Posterior vena cava (tissue), 2 donors: ENCODE measurements at regions not wholly inside any gene's neighbourhood (a gene's known extent, or its start where the extent isn't known, plus 50 kb on each side); places are given as distances from the start of the nearest gene placed in this dataset.

ENCODE experiments used
- DNase-seq: peaks from one replicate; pipeline ENCODE4 v3.0.0-alpha.2; 2020; ENCODE audit warnings: low spot score
- intact Hi-C, 2 donors: fragments of 100-400 bp; cut with DNase I; formaldehyde crosslinking; loops; one replicate each; pipeline versions ENCODE4 v1.14.1 to v1.14.2; 2022 to 2023
- donor health status: DM: yes; HTN: yes; CAD: no.
- donor health status: DM: yes; HTN: yes; CAD: no.

DNA sequence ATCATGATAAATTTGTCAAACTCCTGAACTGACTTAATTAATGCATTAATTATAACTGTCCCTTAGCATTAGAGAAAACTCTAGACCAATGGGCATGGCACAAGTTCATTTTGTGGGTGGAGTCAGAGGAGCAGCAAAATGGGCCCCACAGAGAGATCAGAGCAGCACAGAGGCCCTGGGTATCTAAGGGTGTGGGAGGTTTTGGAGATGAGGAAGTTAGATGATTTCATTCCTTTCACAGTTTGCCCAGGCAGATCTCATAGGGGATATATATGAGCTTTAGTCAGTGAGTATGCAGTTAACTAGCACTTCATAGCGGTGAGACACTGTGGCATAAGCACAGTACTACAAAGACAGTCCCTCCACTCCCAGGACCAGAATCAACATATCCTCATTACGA, 117.3 kb downstream of the MAB21L3 start:
- intact Hi-C loops = no loop called here
- no peak for DNase-seq

DNA sequence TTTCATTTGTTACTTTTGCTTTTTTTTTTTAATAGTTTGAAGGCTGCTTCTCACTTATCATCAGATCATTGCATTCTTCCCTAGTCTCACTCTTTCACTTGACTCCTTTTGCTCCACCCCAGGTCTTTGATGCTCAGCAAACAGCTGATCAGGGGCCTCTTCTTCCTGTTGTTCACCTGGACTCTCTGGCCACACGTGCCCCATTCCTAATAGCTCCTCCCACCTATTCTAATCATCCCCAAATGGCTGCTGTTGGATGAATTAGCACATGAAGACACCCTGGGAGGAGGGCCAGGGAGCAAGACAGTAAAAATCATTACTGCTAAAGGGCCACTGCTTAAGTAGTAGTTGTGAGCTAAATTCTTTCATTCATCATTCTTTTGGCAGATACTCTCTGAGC, 119.5 kb downstream of the MAB21L3 start:
- intact Hi-C loops = no loop called here
- no peak for DNase-seq

DNA sequence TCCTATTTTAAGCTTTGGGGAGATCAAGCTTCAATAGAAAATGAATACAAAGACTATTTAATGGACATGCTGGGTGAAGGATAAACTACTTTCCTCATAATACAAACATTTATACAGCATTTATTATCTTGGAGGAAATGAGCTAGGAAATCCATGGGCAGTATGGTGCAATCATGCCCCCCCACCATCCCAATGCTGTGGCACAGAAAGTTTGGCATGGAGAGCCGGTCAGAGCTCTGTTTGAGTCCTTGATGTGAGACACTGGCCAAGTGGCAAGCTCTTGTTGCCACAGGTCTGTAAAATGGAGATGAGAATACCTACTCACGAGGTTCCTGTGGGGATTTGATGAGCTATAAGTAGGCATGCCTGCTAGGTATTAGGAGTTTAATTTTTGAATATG, 120.6 kb downstream of the MAB21L3 start:
- intact Hi-C loops = no loop called here
- DNase-seq = no peak

DNA sequence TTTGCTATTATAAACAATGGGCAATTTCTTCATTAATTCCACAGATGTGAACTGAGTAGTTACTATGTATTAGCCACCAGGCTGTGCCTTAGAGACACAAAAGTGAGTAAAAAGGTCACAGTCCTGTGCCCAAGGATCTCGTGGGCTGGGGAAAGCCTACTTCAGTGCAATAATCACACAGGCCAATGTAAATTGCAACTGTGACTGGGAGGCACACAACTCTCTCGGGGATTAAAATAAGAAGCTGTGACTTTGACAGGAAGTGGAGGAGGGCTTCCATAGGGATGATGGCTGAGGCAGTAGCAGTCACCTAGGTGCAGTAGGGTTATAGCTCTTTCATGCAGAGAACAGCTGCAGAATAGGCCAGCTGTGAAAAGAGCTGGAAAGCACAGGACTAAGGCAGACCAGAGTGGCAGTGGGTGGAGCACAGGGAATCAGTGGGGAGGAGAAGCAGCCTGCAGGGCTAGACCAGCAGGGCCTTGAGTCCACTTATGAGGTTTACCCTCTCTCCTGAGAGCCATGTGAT, 121.9 kb downstream of the MAB21L3 start:
- intact Hi-C loops = no loop called here
- DNase-seq = no peak

DNA sequence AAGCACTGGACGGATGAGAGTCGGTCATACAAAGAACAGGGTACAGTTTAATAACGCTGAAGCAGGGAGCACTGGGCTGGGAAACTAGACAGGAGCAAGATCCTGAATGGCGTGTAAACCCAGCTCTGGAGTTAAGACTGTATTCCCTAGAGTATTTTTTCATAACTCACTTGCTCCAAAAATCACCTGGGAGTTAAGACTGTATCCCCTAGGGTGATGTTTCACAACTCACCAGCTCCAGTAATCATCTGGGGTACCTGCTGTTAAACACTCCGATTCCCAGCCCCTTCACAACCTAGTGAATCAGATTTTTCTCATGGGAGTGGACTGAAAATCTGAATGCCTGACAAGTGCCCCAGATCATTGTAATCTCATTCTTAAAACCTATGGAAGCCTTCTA, 123.2 kb downstream of the MAB21L3 start:
- intact Hi-C loops = no loop called here
- DNase-seq = no peak

DNA sequence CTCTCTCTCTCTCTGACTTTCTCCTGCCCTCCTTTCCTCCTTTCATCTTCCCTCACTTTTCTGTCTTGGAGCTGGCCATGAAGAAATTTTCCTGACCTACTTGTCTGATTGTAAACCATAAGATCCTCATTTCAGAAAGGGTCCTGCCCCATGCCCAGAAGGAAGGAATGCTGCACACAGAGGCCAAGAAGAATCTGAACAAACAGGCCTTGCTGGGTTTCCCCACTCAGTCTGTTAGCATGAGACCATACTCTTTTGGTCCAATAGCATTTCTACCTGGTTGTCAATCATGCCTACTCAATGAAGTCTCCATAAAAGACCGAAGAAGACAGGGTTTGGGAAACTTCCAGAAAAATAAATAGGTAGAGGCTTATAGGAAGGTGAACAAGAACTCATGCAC, 128.7 kb downstream of the MAB21L3 start:
- no peak for DNase-seq
- intact Hi-C loops = no loop called here

DNA sequence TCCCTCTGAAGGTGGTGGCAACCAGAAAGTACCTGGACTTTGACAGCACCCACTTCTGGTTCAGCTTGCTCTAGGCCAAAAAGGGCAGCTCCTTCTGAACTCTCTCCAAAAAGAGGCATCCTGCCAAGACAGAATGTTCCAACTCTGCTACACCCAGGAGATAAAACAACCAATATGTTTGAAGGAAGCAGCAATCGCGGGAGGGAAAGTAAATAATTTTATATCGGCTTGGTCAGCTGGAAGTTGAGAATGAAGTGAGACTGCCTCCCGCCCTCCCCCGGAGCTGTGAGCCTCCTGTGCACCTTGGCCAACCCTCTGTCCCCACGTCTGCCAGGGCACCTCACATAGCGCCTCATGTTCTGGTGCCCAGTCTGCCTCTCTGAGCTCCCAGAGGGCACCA, 130.3 kb upstream of the ATP1A1 start:
- intact Hi-C loops = no loop called here
- DNase-seq = no peak

DNA sequence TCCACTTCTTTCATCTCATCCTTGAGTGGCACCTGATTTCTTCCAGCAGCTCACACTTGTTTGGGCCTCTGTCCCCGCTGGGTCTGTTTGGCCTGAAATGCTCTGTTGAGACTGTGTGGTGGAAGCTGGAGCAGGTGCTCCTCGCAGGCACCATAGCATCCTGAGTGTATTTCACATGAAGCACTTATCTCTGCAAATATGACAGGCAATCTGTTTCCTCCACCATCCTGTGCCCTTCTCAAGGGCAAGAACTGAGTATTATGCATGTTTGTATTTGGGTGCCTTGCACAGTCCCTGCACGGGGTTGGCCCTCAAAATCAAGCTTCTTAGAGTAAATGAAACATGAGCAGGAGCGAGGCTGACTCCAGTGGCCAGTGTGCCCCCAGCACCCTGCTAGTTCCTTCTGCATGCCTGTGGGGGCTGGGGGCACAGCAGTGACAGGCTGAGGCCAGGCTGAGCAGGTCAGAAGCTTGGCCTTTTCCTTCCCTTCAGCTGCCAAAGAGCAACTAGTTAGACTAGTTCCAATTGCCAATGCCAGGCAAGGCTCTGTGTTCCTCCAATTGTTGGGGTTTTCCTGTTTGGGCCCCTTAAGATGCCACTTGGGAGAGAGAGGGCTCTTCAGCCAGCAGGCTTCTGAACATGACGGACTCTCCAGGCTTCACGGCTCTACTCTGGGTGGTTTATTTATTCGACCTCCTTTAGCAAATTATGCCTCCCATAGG, 129.6 kb upstream of the ATP1A1 start:
- no peak for DNase-seq
- intact Hi-C loops = no loop called here

DNA sequence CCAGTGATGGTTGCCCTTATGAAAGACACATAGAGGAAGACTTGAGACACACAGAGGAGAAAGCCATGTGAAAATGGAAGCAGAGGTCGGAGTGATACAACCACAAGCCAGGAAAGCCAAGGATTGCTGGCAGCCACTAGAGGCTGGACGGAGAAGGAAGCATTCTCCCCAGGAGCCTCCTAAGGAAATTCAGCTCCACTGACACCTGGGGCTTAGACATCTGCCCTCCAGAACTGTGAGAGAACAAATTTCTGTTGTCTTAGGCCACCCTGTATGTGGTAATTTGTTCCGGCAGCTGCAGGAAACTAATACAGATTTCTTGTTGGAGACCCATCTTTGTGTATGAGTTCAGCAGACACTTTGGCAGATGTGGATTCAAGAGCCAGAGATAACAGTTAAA, 126.9 kb upstream of the ATP1A1 start:
- DNase-seq = no peak
- intact Hi-C loops = no loop called here

DNA sequence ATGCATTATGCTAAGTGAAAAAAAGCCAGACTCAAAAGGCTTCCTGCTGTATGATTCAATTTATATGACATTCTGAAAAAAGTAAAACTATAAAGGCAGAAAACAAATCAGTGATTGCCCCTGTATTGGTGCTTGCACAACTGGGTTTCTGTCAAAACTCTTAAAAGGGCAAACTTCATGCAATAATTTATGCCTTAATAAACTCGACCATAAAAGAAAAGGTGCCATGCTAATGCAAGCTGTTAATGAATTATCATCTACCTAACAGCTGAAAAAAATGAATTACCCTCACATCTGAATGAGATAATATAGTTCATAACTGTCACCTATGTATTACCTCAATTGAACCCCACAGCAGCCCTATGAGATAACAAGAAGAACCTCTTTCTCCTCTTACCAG, 120.8 kb upstream of the ATP1A1 start:
- intact Hi-C loops = no loop called here
- no peak for DNase-seq

DNA sequence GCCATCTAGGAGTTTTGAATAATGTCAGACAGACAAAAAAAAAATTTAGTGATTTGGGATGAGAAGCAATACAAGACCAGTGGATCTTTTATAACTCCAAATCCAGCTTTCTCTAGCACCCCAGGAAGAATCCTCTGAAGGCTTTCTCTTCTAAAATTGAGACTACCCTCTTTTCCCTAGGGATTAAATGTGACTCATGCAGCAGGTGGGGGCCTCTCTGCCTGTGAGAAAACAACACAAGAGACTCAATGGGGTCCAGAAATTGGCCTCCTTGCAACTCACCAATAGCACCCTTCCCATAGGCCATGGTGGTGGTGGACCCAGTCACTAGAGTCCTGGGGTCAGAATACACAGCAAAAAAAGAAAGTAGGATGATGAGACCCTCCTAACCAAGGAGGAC, 120.3 kb upstream of the ATP1A1 start:
- intact Hi-C loops = no loop called here
- no peak for DNase-seq

DNA sequence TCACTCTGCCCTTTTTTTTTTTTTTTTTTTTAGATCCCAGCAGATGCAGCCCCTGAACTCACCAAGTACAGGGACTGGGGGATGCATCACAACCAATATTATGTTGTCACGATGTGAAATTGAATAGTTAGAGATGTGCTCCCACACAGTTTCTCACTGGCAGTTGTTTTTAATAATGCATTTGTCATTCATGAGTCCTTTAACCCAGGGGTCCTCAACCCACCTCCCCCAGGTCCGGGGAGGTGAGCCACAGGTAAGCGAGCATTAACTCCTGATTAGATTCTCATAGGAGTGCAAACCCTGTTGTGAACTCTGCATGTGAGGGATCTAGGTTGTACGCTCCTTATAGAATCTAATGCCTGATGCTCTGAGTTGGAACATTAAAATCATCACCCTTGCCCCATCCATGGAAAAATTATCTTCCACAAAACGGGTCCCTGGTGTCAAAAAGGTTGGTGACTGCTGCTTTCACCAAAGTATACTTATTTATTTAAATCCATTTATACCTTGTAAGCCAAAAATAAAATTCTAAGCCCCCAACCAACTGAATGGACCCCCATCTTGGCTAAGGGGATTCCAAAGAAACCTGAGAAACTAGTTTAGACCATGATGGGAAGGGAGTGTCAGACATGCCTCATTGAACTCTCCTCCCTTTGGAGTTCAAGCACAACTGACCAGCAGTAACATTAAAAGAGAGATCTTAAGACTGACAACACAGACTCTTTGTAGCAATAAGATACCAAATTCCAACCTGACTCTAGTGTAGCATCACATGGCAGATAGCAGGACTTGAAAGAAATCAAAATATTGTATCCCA, 119.3 kb upstream of the ATP1A1 start:
- no peak for DNase-seq
- intact Hi-C loops = no loop called here

DNA sequence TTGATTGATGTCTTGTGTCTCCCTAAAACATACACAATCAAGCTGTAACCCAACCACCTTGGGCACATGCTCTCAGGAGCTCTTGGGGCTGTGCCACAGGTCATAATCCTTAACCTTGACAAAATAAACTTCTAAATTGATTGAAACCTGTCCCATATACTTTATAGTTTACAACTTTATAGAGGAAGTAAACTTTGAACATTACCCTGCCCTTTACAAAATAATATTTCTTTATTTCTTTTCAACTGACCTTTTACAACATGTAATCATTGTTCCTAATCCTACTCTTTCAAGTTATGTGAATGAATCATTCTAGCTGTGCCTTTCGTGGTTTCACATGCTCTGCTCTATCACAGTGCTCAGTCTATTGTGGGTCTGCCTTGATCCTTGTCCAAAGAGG, 118.3 kb upstream of the ATP1A1 start:
- intact Hi-C loops = no loop called here
- no peak for DNase-seq

DNA sequence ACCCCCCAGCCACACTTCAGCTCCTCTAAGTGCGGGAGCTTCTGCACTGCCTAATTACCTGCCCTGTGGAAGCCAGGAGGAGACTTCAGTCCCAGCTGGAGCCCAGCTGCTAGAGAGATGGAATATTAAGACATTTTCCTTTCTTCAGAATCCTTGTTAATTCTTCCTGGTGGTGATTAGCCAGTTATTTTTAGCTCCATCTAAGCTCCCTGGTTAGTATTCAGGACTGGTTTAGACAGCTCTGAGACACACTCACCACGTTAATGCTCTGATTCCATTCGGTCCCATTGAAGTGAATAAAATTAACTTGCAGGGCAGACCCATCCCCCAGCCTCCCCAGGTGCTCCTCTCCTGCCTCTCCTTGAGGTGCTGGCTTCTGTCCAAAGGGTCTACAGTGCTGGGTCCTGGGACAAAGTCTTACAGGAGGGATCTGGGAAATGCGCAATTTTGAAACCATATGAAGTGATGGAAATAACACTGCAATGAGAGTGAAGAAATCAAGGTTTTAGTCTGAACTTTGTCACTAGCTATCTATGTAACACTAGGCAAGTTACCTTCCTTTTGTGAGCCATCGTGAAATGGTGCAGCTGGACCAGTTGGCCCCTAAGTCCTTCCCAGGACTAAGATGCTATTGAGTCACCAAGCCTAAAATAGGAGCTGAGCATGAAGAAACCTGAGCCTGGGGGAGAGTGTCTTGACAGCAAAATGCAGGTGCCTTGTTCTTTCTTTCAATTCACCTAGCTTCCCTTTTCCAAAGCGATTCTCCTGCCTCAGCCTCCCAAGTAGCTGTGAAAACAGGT, 117.4 kb upstream of the ATP1A1 start:
- intact Hi-C loops = no loop called here
- DNase-seq = no peak

DNA sequence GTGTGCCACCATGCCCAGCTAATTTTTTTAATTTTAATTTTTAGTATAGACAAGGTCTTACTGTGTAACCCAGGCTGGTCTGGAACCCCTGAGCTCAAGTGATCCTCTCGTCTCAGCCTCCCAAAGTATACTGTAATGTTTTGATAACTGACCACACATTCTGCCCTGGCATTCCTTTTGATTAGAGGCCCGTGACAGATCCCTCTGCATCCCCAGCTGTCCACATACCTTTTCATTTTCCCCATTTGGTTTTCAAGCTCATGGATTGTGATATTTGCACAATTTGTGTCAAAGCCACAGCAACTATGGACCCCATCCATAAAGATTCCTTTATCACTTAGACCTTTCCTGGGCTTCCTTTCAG, 116.8 kb upstream of the ATP1A1 start:
- intact Hi-C loops = no loop called here

DNA sequence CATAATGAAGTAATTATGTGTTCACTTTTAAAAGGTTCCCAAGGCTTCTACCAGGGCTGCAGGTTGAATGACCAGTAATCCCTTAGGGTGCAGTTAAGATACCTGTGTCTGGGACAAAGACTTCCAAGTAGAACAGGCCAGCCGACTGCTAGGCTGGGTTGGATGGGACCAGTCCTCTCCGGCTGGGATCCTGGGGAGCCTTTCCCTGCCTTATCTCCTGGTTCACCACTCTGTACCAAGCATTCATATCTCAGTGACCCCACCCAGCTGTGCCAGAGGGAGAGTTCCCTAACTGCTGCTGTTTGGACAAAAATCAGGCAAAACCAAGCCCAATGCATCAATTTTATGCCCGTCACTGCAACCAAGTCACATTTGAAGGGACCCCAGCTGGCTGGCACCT, 116.2 kb upstream of the ATP1A1 start:
- DNase-seq = no peak
- intact Hi-C loops = no loop called here

More for the DNA sequence above, 116.8 kb upstream of the ATP1A1 start:
- DNase-seq = no peak

DNA sequence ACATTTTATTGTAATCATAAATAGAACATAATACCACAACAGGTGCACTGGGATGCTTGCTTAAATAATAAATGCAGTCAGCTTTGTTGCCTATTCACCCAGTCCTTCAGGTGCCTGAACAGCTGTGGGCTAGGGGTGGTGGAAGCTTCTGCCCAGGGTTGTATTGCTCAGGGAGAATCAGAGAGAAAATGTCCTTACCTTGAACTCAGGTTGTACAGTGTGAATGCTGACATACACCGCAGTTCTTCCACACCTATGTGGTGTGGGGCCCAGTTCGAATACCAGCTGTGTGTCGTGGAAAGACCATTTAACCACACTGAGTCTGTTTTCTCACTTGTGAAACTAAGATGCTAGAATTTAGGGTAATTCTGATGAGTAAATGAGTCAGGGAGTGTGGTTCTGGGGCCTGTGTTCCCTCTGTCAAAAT, 115.7 kb upstream of the ATP1A1 start:
- intact Hi-C loops = no loop called here
- DNase-seq = no peak

DNA sequence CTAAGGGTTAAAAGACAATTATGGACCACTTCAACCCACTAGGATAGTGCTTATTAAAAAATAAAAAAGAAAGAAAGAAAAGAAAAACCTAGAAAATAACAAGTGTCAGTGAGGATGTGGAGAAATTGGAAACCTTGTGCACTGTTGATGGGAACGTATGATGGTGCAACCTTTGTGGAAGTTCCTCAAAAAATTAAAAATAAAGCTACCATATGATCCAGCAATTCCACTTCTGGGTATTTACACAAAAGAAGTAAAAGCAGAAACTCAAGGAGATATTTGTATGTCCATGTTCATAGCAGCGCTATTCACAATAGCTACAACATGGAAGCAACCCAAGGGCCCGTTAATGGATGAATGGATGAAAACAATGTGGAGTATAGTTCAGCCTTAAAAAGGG, 115.2 kb upstream of the ATP1A1 start:
- DNase-seq = no peak
- intact Hi-C loops = no loop called here

DNA sequence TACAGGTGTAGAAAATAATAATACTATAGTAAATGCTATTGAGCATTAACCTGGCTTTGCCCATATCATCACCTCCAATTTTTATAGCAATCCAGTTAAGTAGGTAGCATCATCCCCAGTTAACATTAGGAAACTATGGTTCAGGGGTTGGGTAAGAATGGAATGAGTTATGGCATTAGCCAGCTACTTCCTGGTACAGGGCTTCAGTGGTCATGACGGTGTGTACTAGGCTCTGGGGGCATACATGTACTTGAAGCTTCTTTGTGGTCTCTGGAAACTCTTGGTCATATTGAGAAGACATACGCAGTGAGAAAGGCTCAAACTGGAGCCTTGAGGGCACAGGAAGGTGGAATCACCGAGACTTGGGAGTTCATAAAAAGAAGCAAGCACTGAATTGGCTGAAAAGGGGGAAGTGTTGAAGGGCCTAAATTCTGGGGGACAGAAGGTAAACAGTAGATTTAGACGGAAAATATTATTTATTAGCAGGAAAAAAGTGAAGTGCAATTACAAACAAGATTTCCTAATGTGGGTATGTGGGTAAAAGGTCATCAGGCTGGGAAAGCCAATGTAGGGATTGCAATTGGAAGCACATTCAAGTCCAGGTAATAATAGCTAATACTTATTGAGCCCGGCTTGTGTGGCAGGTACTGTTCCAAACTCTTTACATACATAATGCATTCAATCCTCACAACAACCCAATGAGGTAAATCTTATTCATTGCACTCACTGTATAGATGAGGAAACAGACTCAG, 114.2 kb upstream of the ATP1A1 start:
- intact Hi-C loops = no loop called here

More for the DNA sequence above, 114.2 kb upstream of the ATP1A1 start:
- no peak for DNase-seq
